ENCODE measurements at regions not wholly inside any gene's neighbourhood (a gene's known extent, or its start where the extent isn't known, plus 50 kb on each side); places are given as distances from the start of the nearest gene placed in this dataset.

DNA sequence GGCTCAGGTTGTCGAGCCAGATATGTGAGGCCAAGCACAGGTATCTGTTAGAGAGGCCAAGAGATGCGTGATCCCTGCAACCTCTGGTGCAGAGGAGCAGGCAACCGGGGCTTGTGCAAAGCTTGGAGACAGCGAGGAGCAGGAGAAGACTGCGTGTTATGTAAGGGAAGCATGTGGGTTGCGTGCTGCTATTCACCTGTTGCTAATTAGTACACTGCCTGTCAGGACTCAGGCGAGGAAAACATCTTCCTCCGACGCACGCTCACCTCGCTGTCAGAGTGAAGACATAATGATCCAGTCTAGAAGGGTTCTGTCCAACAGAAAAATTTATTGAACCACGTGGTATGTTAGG, 102.5 kb downstream of the HNRNPLL start:
- TF ChIP-seq, protein P1, sequence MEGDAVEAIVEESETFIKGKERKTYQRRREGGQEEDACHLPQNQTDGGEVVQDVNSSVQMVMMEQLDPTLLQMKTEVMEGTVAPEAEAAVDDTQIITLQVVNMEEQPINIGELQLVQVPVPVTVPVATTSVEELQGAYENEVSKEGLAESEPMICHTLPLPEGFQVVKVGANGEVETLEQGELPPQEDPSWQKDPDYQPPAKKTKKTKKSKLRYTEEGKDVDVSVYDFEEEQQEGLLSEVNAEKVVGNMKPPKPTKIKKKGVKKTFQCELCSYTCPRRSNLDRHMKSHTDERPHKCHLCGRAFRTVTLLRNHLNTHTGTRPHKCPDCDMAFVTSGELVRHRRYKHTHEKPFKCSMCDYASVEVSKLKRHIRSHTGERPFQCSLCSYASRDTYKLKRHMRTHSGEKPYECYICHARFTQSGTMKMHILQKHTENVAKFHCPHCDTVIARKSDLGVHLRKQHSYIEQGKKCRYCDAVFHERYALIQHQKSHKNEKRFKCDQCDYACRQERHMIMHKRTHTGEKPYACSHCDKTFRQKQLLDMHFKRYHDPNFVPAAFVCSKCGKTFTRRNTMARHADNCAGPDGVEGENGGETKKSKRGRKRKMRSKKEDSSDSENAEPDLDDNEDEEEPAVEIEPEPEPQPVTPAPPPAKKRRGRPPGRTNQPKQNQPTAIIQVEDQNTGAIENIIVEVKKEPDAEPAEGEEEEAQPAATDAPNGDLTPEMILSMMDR (IDR thresholded peaks at IDR 0.05; ENCODE audit: low read depth, low read length): no peak
- no peak overlapping the region for H3K4me3 ChIP-seq (ENCODE audit: low read depth, low read length)

DNA sequence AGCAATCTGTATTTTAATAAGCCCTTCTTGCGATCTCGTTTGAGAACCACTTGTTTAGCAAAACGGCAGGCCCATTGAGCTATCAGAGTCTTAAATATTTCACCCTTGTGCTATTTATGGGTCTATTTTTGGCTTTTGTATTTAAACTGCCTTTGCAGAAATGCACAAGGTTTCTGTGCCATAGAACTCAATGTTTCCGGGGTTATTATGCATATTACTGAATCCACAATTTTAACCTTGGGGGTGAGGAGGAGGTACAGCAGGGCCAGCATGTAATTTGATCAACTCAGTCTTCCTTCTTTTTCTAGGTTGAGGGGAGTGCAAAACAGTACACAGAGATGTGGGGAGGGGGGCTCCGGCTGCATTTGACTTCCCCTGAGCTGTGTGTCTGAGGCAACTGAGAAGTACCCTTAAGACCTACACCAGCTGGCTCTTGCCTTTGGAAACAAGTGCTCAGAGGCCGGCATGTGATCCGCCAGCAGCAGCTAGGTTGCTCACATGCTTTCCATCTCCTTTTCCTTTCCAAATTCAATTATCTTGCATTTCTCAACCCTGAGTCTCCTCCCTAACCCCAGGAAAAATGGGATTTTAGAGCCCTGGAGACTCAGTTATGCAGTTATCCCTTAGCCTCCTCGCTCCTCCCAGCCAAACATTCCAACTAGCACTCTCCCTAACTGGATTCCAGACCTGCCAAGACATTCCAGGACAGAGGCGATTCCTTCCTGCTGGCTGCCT, 103.0 kb downstream of the HNRNPLL start:
- TF ChIP-seq, protein P1 (IDR thresholded peaks at IDR 0.05; ENCODE audit: low read depth, low read length): no peak
- H3K4me3 ChIP-seq (ENCODE audit: low read depth, low read length): no peak overlapping the region

DNA sequence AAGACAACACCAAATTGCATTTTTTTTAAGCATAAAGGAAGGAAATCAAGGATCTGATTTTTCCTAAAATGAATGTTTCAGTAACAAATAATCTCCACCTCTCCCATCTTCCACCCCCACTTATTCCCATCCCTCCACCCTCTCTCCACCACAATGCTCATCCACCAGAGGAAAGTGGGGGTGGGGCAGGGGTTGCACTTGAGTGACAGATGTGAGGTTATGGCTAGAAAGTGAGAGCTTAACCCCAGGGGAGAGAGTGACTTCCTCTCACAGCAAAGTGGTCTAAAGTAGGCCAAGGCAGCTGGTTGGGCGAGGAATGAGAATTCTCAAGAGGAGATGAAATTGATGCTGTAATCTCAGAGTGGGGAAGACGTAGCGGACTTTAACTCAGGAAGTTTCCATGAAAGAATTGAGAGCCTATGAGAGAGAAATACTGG, 104.7 kb downstream of the HNRNPLL start:
- TF ChIP-seq, protein P1 (IDR thresholded peaks at IDR 0.05; ENCODE audit: low read depth, low read length): no peak
- H3K4me3 ChIP-seq (ENCODE audit: low read depth, low read length): no peak overlapping the region

DNA sequence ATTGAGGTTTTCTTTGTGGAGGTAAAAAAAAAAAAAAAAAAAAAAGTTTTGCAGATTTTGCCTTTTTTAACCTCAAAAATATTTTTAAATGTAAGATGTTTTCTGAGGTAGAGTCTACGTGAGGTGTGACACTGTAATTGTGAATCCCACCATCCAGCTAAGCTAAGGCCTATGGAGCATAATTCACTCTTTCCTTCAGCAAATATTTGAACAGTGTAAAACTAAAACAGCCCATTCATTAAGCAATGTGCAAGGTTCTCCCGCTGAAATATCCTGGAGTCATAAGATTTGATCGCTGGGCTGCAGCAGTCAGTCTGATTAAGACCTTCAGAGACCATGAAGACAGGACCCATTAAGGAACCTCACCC, 105.1 kb downstream of the HNRNPLL start:
- H3K4me3 ChIP-seq (ENCODE audit: low read depth, low read length): no peak overlapping the region
- TF ChIP-seq, protein P1 (IDR thresholded peaks at IDR 0.05; ENCODE audit: low read depth, low read length): no peak

DNA sequence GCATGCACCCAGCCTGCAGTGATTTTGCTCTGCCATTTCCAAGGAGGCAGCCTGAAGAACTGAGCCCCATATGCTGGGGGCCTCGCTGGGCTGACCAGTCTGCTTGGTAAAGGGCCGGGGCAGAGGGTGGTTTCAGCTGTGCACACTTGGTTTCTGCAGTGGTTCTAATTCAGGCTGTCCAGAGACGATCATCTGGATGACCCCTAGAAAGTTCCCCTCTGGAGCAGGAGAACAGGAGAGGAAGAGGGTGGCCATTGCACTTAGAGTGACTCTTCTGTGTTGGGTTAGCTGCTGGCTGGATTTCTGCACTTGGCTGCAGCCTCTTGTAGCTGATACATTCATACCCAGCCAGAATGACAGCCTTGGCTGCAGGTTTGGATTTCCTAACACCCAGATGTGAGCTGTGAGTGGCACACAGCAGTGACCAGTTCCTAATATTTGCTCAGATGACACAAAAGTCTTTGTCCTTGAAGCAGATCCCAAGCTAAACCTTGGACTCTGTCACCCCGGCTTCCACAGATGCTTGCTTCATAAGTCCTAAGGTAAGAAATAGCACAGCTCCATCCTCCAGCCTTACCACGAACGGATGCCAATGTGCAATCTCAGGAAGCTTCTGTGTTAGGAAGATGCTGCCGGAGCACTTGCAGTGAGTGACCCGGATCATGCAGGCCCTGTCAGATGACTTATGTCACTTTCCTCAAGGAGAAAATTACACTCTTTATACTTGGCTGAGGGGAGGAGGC, 105.6 kb downstream of the HNRNPLL start:
- TF ChIP-seq, protein P1 (IDR thresholded peaks at IDR 0.05; ENCODE audit: low read depth, low read length): no peak
- H3K4me3 ChIP-seq (ENCODE audit: low read depth, low read length): no peak overlapping the region

DNA sequence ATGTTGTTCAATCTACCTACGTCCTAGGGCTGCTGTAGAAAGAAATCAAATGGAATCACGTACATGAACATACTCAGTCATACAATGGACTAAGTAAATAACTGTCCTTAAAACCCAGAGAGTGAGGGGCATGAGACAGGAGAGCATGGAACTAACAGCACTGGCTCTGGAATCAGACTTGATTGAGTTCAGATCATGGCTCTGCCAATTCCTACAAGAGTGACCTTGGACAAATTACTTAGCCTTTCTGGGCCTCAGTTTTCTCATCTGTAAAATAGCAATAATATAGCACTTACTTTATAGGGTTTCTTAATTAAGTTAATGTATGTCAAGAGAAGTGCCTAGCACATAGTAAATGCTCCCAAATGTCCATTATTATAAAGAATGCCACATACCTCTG, 106.8 kb downstream of the HNRNPLL start:
- TF ChIP-seq, protein P1 (IDR thresholded peaks at IDR 0.05; ENCODE audit: low read depth, low read length): no peak
- H3K4me3 ChIP-seq (ENCODE audit: low read depth, low read length): no peak overlapping the region

DNA sequence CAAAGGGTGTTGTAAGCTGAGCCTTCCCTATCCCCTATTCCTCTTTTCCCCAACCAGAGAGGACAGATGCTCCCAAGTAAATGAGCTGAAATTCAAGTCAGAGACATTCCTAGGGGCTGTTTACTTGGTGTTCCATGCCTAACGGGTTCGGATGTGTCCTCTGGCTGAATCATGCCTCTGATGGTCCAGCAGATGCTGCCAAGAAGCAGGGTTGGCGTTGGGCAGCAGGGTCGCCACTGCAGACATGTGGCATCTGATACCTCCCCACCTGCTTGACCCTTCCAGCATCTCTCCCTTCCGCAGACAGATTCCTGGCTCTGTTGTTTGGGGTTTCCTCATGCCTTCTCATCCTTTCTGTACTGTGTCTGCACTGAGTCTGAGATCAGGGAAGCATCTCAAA, 108.3 kb downstream of the HNRNPLL start:
- TF ChIP-seq, protein P1 (IDR thresholded peaks at IDR 0.05; ENCODE audit: low read depth, low read length): no peak

More for the DNA sequence above, 108.3 kb downstream of the HNRNPLL start:
- no peak overlapping the region for H3K4me3 ChIP-seq (ENCODE audit: low read depth, low read length)
